Muscle of leg (tissue), 3 donors: ENCODE measurements at regions not wholly inside any gene's neighbourhood (a gene's known extent, or its start where the extent isn't known, plus 50 kb on each side); places are given as distances from the start of the nearest gene placed in this dataset.
"Not testable (repeated sequence)": the region's sequence is repeated elsewhere in the genome, so short reads cannot be mapped to it uniquely, and the experiment has no call there.

Experiments
- DNase-seq: peaks from one replicate; pipeline ENCODE4 v3.0.0; 2013
- H3K27ac ChIP-seq: one replicate; pipeline ENCODE4 v1.5.1; 2013; ENCODE audit warnings: mild to moderate bottlenecking, low read length, control low read depth
- H3K27me3 ChIP-seq: one replicate; pipeline ENCODE4 v1.6.1; 2013; ENCODE audit warnings: low read length; ENCODE audit not compliant: control insufficient read depth, insufficient read depth
- H3K36me3 ChIP-seq: one replicate; pipeline ENCODE4 v1.6.1; 2013; ENCODE audit warnings: low read length; ENCODE audit not compliant: control insufficient read depth, insufficient read depth
- H3K4me1 ChIP-seq: one replicate; pipeline ENCODE4 v1.6.1; 2013; ENCODE audit warnings: low read length; ENCODE audit not compliant: control insufficient read depth, insufficient read depth
- H3K4me3 ChIP-seq: one replicate; pipeline ENCODE4 v1.5.1; 2013; ENCODE audit warnings: low read length, control low read depth
- H3K9me3 ChIP-seq: replicated peaks from 2 replicates; pipeline ENCODE4 v1.6.1; 2013; ENCODE audit warnings: low read depth, low read length; ENCODE audit not compliant: control insufficient read depth
- WGBS: methylation state at CpG from one replicate; pipeline ENCODE4 v1.1.5; 2013; ENCODE audit warnings: missing lambda C conversion rate; ENCODE audit not compliant: insufficient coverage; 5-methylcytosine and 5-hydroxymethylcytosine counted together

DNA sequence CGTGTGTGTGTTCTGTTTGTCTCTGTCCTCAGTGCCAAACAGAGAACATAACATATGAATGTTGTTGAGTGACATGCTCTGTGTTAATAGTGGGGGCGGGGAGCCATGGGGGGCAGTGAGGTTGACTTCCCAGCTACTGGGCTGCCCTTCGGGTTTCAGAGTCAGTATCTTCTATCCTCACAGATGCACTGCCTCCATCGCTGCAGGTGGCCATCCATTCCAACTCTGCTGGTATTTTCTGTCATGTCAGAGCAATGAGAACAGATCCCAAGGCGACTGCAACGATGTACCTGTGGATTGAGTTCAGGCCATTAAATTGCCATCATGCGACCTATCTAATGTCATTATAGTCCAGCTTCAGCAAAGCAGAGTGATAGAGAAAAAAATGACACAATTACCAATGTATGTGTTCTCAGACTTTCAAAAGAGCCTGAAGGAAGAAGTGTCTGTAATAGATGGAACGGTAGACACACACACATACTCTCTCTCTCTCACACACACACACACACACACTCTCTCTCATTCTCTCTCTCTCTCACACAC lies 418.5 kb downstream of the RWDD3 start:
- H3K4me3 ChIP-seq: no peak overlapping the region
- no peaks in the 10 kb centered on the region for H3K4me1 ChIP-seq
- H3K27me3 ChIP-seq: no peaks in the 10 kb centered on the region
- no peaks in the 10 kb centered on the region for H3K9me3 ChIP-seq
- no peak overlapping the region for H3K27ac ChIP-seq
- DNase-seq: no peak
- no peaks in the 10 kb centered on the region for H3K36me3 ChIP-seq
- 83% methylated on average over 3 of the region's 8 CpGs for WGBS

- peak; percentile 20 for DNase-seq
Observed at GRCh38 chr1:95653618-95654017, 419.6 kb downstream of the RWDD3 start.

DNA sequence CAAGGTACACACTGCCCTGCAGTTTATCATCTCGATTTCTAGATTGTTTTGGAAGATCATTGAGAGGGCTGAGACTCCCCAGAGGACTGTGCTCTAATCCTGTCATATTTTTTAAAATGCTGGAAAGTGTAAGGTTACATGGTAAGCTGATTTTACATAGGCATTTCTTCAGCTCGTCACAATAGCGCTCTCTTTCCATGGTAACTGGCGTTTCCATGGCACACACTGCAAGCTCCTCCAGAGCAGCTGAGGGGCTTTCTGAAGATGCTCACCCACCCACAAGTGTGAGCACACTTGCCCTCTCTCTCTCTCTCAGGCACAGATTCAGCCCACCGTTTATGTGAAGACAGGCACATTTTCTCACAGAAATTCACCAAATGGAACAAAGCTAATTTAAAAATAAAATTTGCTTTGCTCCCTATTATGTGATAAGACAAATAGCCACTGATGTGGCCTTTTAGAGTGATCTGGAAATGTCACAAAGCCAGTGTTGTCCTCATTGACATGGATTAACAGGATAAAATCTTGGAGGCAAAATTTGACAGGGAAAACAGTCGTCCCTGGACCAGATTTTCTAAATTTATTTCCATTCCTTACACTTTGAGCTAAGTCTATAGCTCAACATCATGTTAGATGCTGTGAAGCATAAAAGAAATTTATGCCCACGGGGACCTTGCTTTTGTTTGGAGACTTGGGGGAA lies 421.5 kb downstream of the RWDD3 start:
- WGBS: 23% methylated on average over 2 of the region's 7 CpGs
- DNase-seq: no peak

More at GRCh38 chr1:95653618-95654017, 419.6 kb downstream of the RWDD3 start:
- 40% methylated on average over 1 of the region's 4 CpGs for WGBS
- H3K27ac ChIP-seq: no peak overlapping the region
- no peaks in the 10 kb centered on the region for H3K36me3 ChIP-seq
- no peaks in the 10 kb centered on the region for H3K27me3 ChIP-seq
- H3K4me1 ChIP-seq: no peaks in the 10 kb centered on the region
- no peaks in the 10 kb centered on the region for H3K9me3 ChIP-seq
- H3K4me3 ChIP-seq: no peak overlapping the region

GRCh38 chr1:95657248-95657647 lies 423.2 kb downstream of the RWDD3 start:
- Histone ChIP-seq H3K4me3 (no peak overlapping the region), H3K27me3 (no peaks in the 10 kb centered on the region), H3K9me3 (no peaks in the 10 kb centered on the region), H3K4me1 (no peaks in the 10 kb centered on the region), H3K27ac (no peak overlapping the region), H3K36me3 (no peaks in the 10 kb centered on the region)
- 100% methylated on average over 1 of the region's 4 CpGs for WGBS
- no peak for DNase-seq

More for the DNA sequence above, 421.5 kb downstream of the RWDD3 start:
- Histone ChIP-seq H3K9me3 (no peaks in the 10 kb centered on the region), H3K27ac (no peak overlapping the region), H3K4me1 (no peaks in the 10 kb centered on the region), H3K36me3 (no peaks in the 10 kb centered on the region), H3K27me3 (no peaks in the 10 kb centered on the region), H3K4me3 (no peak overlapping the region)

DNA sequence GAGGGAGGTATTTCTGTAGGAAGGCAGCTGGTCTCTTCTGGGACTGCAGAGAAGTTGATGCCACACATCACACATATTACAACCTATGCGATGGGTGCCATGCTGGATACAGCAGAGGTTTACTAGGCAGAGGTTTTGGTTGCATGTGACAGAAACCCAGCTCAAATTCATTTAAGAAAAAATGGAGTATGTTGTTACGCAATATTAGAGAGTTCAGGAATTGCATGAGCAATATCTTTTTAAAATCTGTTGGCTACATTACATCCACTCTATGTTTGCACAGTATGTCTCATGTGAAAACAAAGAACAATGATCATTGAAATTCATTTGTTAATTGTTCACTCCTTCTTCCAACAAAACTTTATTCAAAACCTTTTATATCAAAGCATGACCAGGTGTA lies 425.2 kb downstream of the RWDD3 start:
- Histone ChIP-seq H3K27me3 (no peaks in the 10 kb centered on the region), H3K9me3 (no peaks in the 10 kb centered on the region), H3K4me3 (no peak overlapping the region), H3K36me3 (no peaks in the 10 kb centered on the region), H3K4me1 (no peaks in the 10 kb centered on the region), H3K27ac (no peak overlapping the region)
- no peak for DNase-seq
- WGBS: no CpG with 5 or more reads among the region's 2 CpGs

GRCh38 chr1:95659588-95659987 lies 425.6 kb downstream of the RWDD3 start:
- no CpG with 5 or more reads among the region's 4 CpGs for WGBS
- no peaks in the 10 kb centered on the region for H3K27me3 ChIP-seq
- H3K36me3 ChIP-seq: no peaks in the 10 kb centered on the region
- H3K4me3 ChIP-seq: no peak overlapping the region
- H3K9me3 ChIP-seq: no peaks in the 10 kb centered on the region
- H3K4me1 ChIP-seq: no peaks in the 10 kb centered on the region
- no peak for DNase-seq
- H3K27ac ChIP-seq: no peak overlapping the region

DNA sequence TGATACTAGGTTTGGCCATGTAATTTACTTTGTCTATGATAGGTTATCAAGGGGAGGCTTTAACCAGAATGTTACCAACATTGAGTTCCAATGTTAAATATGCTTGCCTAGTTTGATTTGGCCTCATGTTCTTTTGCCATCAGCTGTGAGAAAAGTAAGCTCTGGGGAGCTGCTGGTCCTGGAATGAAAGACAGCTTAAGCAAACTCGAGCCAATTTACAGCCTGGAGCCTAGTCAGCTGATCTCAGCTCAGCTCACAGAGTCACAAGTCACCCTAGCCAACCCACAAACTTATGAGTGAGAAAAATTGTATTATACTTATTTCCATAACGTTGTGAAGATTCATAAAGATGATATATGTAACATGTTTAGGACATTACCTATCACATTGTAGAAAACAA lies 426.7 kb downstream of the RWDD3 start:
- Histone ChIP-seq H3K4me1 (no peaks in the 10 kb centered on the region), H3K36me3 (no peaks in the 10 kb centered on the region), H3K27me3 (no peaks in the 10 kb centered on the region), H3K9me3 (no peaks in the 10 kb centered on the region), H3K27ac (no peak overlapping the region), H3K4me3 (no peak overlapping the region)
- no peak for DNase-seq
- WGBS: no CpG with 5 or more reads among the region's 2 CpGs

- H3K27me3 ChIP-seq, H3K4me1 ChIP-seq, DNase-seq, H3K27ac ChIP-seq, H3K36me3 ChIP-seq, H3K9me3 ChIP-seq, H3K4me3 ChIP-seq: not testable (repeated sequence)
- WGBS: 87% methylated on average over 7 of the region's 8 CpGs
Observed at GRCh38 chr1:95663530-95663929, 429.5 kb downstream of the RWDD3 start.

- DNase-seq: no peak
- H3K27me3 ChIP-seq: no peaks in the 10 kb centered on the region
- H3K4me3 ChIP-seq: no peak overlapping the region
- H3K4me1 ChIP-seq: no peaks in the 10 kb centered on the region
- H3K27ac ChIP-seq: no peak overlapping the region
- no peaks in the 10 kb centered on the region for H3K36me3 ChIP-seq
- no CpG with 5 or more reads among the region's 3 CpGs for WGBS
- H3K9me3 ChIP-seq: no peaks in the 10 kb centered on the region
Observed at GRCh38 chr1:95668165-95668564, 434.2 kb downstream of the RWDD3 start.

- not testable (repeated sequence) for H3K4me1 ChIP-seq, H3K27me3 ChIP-seq, H3K36me3 ChIP-seq, H3K9me3 ChIP-seq, DNase-seq, H3K27ac ChIP-seq, H3K4me3 ChIP-seq
- WGBS: 94% methylated on average over 21 of the region's 29 CpGs
Observed at GRCh38 chr1:95669638-95670037, 435.6 kb downstream of the RWDD3 start.

GRCh38 chr1:95671098-95671497 lies 437.1 kb downstream of the RWDD3 start:
- no peak for DNase-seq
- no peaks in the 10 kb centered on the region for H3K9me3 ChIP-seq
- no peaks in the 10 kb centered on the region for H3K27me3 ChIP-seq
- H3K36me3 ChIP-seq: no peaks in the 10 kb centered on the region
- no peaks in the 10 kb centered on the region for H3K4me1 ChIP-seq
- no peak overlapping the region for H3K4me3 ChIP-seq
- WGBS: no CpG with 5 or more reads among the region's 1 CpG
- H3K27ac ChIP-seq: no peak overlapping the region
